Right ventricle myocardium inferior (tissue), 1 donor: ENCODE measurements at regions not wholly inside any gene's neighbourhood (a gene's known extent, or its start where the extent isn't known, plus 50 kb on each side); places are given as distances from the start of the nearest gene placed in this dataset.
"Not testable (repeated sequence)": the region's sequence is repeated elsewhere in the genome, so short reads cannot be mapped to it uniquely, and the experiment has no call there.

Source experiments
- ATAC-seq: fragments of 200-7000 bp; cut with Tn5 transposase; one replicate; pipeline ENCODE4 v1.9.1; 2020; ENCODE audit warnings: mild to moderate bottlenecking, moderate library complexity
- DNase-seq: peaks from one replicate; pipeline ENCODE4 v3.0.0; 2021; ENCODE audit errors: missing footprints
- intact Hi-C: fragments of 100-400 bp; cut with DNase I; formaldehyde crosslinking; loops from one replicate; pipeline ENCODE4 v1.11.0; 2022
- donor health status: DM: no; HTN: yes; CAD: no; lungs with severe emphysema.

- ATAC-seq, DNase-seq, intact Hi-C loops: not testable (repeated sequence)
Measured at GRCh38 chr11:103739074-103739796, 297.2 kb upstream of the DDI1 start.

DNA sequence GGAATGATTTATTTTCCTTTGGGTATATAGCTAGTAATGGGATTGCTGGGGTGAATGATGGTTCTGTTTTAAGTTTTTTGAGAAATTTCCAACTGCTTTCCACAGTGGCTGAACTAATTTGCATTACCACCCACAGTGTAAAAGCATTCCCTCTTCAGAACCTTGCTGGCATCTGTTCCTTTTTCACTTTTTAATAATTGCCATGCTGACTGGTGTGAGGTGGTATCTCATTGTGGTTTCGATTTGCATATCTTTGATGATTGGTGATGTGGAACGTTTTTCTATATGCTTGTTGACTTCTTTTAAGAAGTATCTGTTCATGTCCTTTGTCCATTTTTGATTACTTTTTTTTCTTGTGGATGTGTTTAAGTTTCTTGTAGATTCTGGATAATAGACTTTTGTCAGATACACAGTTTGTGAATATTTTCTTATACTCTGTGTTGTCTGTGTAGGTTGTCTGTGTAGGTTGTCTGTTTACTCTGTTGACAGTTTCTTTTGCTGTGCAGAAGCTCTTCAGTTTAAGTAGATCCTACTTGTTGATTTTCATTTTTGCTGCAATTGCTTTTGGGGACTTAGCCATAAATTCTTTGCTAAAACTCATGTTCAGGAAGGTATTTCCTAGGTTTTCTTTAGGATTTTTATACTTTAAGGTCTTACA, 291.8 kb upstream of the DDI1 start:
- ATAC-seq = no peak
- intact Hi-C loops = no loop called here

DNA sequence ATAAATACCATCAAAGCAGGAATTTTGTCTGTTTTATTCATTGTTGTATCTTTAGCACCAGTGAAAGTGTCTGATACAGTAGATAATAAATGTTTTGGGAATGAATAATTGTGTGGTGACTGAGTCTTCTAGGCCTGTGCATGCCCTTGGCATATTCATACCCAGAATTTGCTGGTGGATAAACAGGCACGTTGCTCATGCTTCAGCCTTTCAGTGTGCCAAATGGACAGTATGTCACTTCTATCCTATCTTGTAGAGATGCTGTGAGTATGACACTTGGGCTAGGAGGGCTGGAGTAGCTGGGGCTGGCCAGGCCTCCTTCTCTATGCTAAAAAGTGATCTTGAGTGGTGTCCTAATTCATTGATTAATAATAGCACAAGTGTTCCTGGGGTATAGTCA, 287.3 kb upstream of the DDI1 start:
- ATAC-seq = no peak
- intact Hi-C loops = no loop called here
- no peak for DNase-seq

More for the DNA sequence above, 291.8 kb upstream of the DDI1 start:
- DNase-seq = no peak

DNA sequence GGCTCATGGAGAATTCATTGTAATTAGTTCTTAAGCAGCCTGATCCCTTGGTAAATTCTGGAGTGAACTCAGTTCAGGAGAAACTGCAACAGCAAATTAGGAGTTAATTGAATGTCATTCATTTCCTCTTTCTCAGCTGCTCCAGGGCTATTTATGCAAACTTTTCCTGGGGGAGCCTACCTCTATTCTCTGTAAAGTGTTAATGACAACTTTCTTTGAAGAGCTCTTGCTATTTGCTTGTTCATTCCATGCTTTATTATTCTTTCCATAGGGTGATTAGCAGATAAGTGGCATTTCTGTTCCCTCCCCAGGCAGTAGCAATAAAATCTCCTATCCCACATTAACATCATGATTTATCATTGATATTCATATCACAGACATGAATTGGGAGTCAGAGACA, 267.6 kb upstream of the DDI1 start:
- no peak for ATAC-seq

GRCh38 chr11:103773059-103773458, 263.4 kb upstream of the DDI1 start:
- intact Hi-C loops = loop anchor here (10.0 kb wide), 1 partner anchor 68 kb away; no protein-coding TSS in a partner anchor
- no peak for DNase-seq
- ATAC-seq = peak; percentile 63

More for the DNA sequence above, 267.6 kb upstream of the DDI1 start:
- intact Hi-C loops = no loop called here
- no peak for DNase-seq

DNA sequence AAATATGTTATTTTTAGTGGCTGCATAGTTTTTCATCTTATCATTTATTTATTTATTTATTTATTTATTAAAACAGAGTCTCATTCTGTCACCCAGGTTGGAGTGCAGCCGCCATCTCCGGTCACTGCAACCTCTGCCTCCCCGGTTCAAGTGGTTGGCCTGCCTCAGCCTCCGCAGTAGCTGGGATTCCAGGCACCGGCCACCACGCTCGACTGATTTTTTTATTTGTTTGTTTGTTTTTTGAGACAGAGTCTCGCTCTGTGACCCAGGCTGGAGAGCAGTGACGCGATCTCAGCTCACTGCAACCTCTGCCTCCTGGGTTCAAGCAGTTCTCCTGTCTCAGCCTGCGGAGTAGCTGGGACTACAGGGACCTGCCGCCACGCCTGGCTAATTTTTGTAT, 262.9 kb upstream of the DDI1 start:
- intact Hi-C loops = loop anchor here (10.0 kb wide), 1 partner anchor 69 kb away; no protein-coding TSS in a partner anchor
- DNase-seq (peak; percentile 60), ATAC-seq (no peak)

- intact Hi-C loops = loop anchor here (10.0 kb wide), 1 partner anchor 74 kb away; no protein-coding TSS in a partner anchor
- DNase-seq = no peak
- ATAC-seq = no peak
Measured at GRCh38 chr11:103779054-103779453, 257.4 kb upstream of the DDI1 start.

DNA sequence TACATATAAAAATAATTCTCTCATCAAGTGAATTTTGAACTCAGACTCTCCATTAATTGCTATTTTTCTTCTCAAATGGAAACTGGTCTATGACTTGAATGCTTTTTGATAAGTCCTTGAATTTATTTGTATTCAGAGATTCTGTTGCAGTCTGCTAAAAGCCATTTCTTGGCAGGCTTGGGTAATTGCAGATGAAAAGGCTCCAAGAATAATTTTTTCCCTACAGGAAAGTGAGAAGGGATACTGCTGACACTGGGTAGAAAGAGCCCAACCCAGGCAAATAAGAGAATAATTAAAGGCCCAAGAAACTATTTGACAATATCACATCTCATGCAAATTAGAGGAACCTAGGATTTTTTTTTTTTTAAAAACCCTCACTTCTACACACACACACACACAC, 246.5 kb upstream of the DDI1 start:
- DNase-seq = no peak
- intact Hi-C loops = no loop called here
- ATAC-seq = no peak

GRCh38 chr11:103792981-103793468, 243.4 kb upstream of the DDI1 start:
- intact Hi-C loops = no loop called here

GRCh38 chr11:103794262-103794661, 242.2 kb upstream of the DDI1 start:
- peak; percentile 81 for ATAC-seq
- intact Hi-C loops = no loop called here
- no peak for DNase-seq

More at GRCh38 chr11:103792981-103793468, 243.4 kb upstream of the DDI1 start:
- peak; percentile 63 for ATAC-seq
- no peak for DNase-seq

DNA sequence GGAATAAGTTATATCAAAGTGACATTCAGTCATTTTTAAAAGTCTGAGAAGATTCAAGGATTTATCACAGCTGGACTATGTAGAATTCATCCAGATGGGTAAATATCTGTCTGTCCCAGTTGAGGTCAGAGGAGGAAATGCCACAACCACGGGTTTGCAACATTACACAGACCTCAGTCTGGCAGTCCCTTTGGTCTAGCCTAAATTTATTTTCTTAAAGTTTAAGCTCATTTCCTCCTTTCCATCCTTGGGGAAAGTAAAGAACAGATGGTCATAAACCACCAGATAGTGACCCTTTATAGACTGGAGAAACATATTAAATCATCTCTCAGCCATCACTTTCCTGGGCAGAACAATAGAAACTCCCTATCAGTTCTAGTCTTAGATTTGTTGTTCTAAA, 238.4 kb upstream of the DDI1 start:
- intact Hi-C loops = no loop called here
- DNase-seq = no peak
- ATAC-seq = peak; percentile 74

GRCh38 chr11:103798446-103798845, 238.0 kb upstream of the DDI1 start:
- intact Hi-C loops = no loop called here
- ATAC-seq (no peak), DNase-seq (no peak)

- DNase-seq (no peak), ATAC-seq (peak; percentile 56)
Measured at GRCh38 chr11:103800406-103801114, 235.9 kb upstream of the DDI1 start.

GRCh38 chr11:103803062-103803461, 233.4 kb upstream of the DDI1 start:
- intact Hi-C loops = no loop called here
- ATAC-seq (no peak), DNase-seq (no peak)

More at GRCh38 chr11:103800406-103801114, 235.9 kb upstream of the DDI1 start:
- intact Hi-C loops = no loop called here

DNA sequence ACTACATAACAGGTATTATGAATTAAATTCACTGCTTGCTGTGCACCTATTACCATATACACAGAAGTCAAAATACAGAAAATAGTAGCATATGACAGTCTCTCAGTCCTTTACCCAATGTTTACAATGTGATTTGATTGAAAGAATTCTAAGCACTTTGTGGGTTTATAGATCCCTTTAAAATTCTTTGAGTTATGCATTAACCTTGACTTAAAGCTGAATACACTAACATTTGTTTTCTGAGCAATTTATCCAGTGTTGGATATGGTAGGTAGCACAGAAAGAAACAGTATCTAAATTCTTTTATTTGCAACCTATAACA, 230.8 kb upstream of the DDI1 start:
- intact Hi-C loops = no loop called here
- DNase-seq (no peak), ATAC-seq (no peak)

GRCh38 chr11:103806130-103806895, 230.1 kb upstream of the DDI1 start:
- DNase-seq = no peak
- ATAC-seq = no peak
- intact Hi-C loops = no loop called here

- no peak for ATAC-seq
- no peak for DNase-seq
- intact Hi-C loops = no loop called here
Measured at GRCh38 chr11:103807806-103808205, 228.6 kb upstream of the DDI1 start.

GRCh38 chr11:103808252-103808651, 228.2 kb upstream of the DDI1 start:
- intact Hi-C loops = no loop called here
- DNase-seq = no peak
- ATAC-seq = no peak

- intact Hi-C loops = no loop called here
Measured at GRCh38 chr11:103811870-103812455, 224.5 kb upstream of the DDI1 start.

More at GRCh38 chr11:103811870-103812455, 224.5 kb upstream of the DDI1 start:
- ATAC-seq (no peak), DNase-seq (no peak)
